Right lobe of liver (tissue), 4 donors: ENCODE measurements at regions not wholly inside any gene's neighbourhood (a gene's known extent, or its start where the extent isn't known, plus 50 kb on each side); places are given as distances from the start of the nearest gene placed in this dataset.
"Not testable (repeated sequence)": the region's sequence is repeated elsewhere in the genome, so short reads cannot be mapped to it uniquely, and the experiment has no call there.

Source experiments
- CTCF ChIP-seq, 4 donors: fragments of 200-600 bp in 3 of 4; fragments of 450-650 bp in 1 of 4; IDR thresholded peaks; one replicate each; pipeline versions ENCODE4 v1.5.1 to v1.8.0; 2016 to 2022; ENCODE audit warnings: antibody characterized with exemption in 4 of 4, mild to moderate bottlenecking in 2 of 4
- POLR2A ChIP-seq: fragments of 450-650 bp; IDR thresholded peaks from one replicate; pipeline ENCODE4 v1.6.1; 2017; ENCODE audit warnings: antibody characterized with exemption, mild to moderate bottlenecking
- donor health status: DM: no; HTN: no; CAD: no.
- donor health status: DM: no; HTN: no; CAD: no.
- donor health status: DM: no; HTN: yes; CAD: no.

GRCh38 chr13:110041638-110042037, 255.3 kb upstream of the IRS2 start:
- TF ChIP-seq CTCF (IDR thresholded peaks at IDR 0.05); POLR2A: not testable (repeated sequence)
